ENCODE measurements at regions not wholly inside any gene's neighbourhood (a gene's known extent, or its start where the extent isn't known, plus 50 kb on each side); places are given as distances from the start of the nearest gene placed in this dataset.

DNA sequence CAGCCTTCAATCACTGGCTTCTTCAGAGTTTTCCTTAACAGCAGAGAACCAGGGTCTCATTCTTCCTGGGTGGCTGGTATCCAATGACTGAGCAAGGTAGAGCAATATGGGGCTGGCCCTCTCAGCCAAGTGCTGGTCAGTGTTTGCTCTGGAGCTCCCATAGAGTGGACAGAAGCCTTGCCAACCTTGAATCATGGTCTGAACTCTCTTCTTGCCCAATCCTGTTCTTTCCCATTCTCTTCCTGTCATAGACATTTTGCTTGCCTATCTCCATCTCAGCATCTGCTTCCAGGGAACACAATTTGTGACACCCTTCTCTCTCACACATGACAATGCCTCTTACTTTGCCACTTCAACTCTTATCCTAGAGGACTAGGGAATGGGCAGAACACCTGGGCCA lies 245.6 kb upstream of the PEX5L start:
- POLR2A ChIA-PET (ENCODE audit: low non-redundant PET), result no interaction called here
- no peaks in the 10 kb centered on the region for H3K36me3 ChIP-seq (ENCODE audit: insufficient read depth, low read length, poor library complexity, severe bottlenecking)
- no TSS peak for BruUV-seq (replicated peaks)
- H3K27me3 ChIP-seq (replicated peaks; ENCODE audit: insufficient read depth, low read depth, low read length, poor library complexity), result peaks cover 8% of the 10 kb centered on the region
- CTCF ChIA-PET, result no interaction called here
- no peak for TF ChIP-seq EZH2 (IDR thresholded peaks at IDR 0.05; ENCODE audit: borderline replicate concordance, low read depth, low read length, poor library complexity, severe bottlenecking)
- TF ChIP-seq CTCF (conservative IDR thresholded peaks at IDR 0.05; ENCODE audit: low read depth, low read length), result no peak
- intact Hi-C loops (cut with micrococcal nuclease; ENCODE audit: unreplicated experiment), result no loop called here
- no peak overlapping the region for H3K27ac ChIP-seq (ENCODE audit: low read depth, low read length, poor library complexity, severe bottlenecking)
- DNase-seq (ENCODE audit: low spot score), result no peak
- H3K4me1 ChIP-seq (ENCODE audit: insufficient read depth, low read length, poor library complexity, severe bottlenecking), result no peaks in the 10 kb centered on the region
- no peak overlapping the region for H3K4me3 ChIP-seq (ENCODE audit: low read depth, low read length, poor library complexity, severe bottlenecking)
- no peaks in the 10 kb centered on the region for H3K9me3 ChIP-seq (ENCODE audit: low read depth, low read length, poor library complexity, severe bottlenecking)

DNA sequence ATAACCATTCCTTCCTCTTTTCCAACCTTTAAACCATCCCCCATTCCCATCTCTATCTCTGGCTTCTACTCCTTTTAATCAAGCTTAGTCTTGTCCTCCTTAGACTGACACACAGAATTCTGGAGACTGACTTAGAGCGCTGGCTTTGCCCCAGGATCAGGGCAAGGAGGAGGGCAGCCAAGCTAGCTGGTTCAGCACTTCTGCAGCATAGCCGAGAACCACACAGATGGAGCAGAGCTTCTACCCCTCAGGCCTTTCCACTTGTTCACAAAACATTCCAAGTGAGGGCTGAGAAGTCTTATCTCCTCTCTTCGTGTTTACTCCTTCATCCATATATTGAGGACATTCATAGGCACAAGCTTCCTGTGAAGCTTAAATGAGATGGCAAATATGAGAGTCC lies 246.5 kb upstream of the PEX5L start:
- peaks cover 8% of the 10 kb centered on the region for H3K27me3 ChIP-seq (replicated peaks; ENCODE audit: insufficient read depth, low read depth, low read length, poor library complexity)
- no peaks in the 10 kb centered on the region for H3K9me3 ChIP-seq (ENCODE audit: low read depth, low read length, poor library complexity, severe bottlenecking)
- no peak overlapping the region for H3K27ac ChIP-seq (ENCODE audit: low read depth, low read length, poor library complexity, severe bottlenecking)
- H3K36me3 ChIP-seq (ENCODE audit: insufficient read depth, low read length, poor library complexity, severe bottlenecking), result no peaks in the 10 kb centered on the region
- intact Hi-C loops (cut with micrococcal nuclease; ENCODE audit: unreplicated experiment), result no loop called here
- no peak for TF ChIP-seq CTCF (conservative IDR thresholded peaks at IDR 0.05; ENCODE audit: low read depth, low read length)
- no peak for TF ChIP-seq EZH2 (IDR thresholded peaks at IDR 0.05; ENCODE audit: borderline replicate concordance, low read depth, low read length, poor library complexity, severe bottlenecking)
- no peaks in the 10 kb centered on the region for H3K4me1 ChIP-seq (ENCODE audit: insufficient read depth, low read length, poor library complexity, severe bottlenecking)
- no peak for DNase-seq (ENCODE audit: low spot score)
- ChIA-PET POLR2A (ENCODE audit: low non-redundant PET) (no interaction called here), CTCF (no interaction called here)
- BruUV-seq (replicated peaks), result no TSS peak
- no peak overlapping the region for H3K4me3 ChIP-seq (ENCODE audit: low read depth, low read length, poor library complexity, severe bottlenecking)

- Histone ChIP-seq H3K4me3 (ENCODE audit: low read depth, low read length, poor library complexity, severe bottlenecking) (no peak overlapping the region), H3K9me3 (ENCODE audit: low read depth, low read length, poor library complexity, severe bottlenecking) (no peaks in the 10 kb centered on the region), H3K27ac (ENCODE audit: low read depth, low read length, poor library complexity, severe bottlenecking) (no peak overlapping the region), H3K36me3 (ENCODE audit: insufficient read depth, low read length, poor library complexity, severe bottlenecking) (no peaks in the 10 kb centered on the region), H3K4me1 (ENCODE audit: insufficient read depth, low read length, poor library complexity, severe bottlenecking) (no peaks in the 10 kb centered on the region), H3K27me3 (replicated peaks; ENCODE audit: insufficient read depth, low read depth, low read length, poor library complexity) (peaks cover 4% of the 10 kb centered on the region)
- BruUV-seq (replicated peaks), result no TSS peak
- no peak for DNase-seq (ENCODE audit: low spot score)
- ChIA-PET CTCF (no interaction called here), POLR2A (ENCODE audit: low non-redundant PET) (no interaction called here)
- TF ChIP-seq EZH2 (IDR thresholded peaks at IDR 0.05; ENCODE audit: borderline replicate concordance, low read depth, low read length, poor library complexity, severe bottlenecking), result no peak
- TF ChIP-seq CTCF (conservative IDR thresholded peaks at IDR 0.05; ENCODE audit: low read depth, low read length), result no peak
- intact Hi-C loops (cut with micrococcal nuclease; ENCODE audit: unreplicated experiment), result no loop called here
Observed at GRCh38 chr3:180284331-180285110, 247.8 kb upstream of the PEX5L start.
